Thoracic aorta (tissue), 2 donors: ENCODE measurements at regions not wholly inside any gene's neighbourhood (a gene's known extent, or its start where the extent isn't known, plus 50 kb on each side); places are given as distances from the start of the nearest gene placed in this dataset.

ENCODE experiments used
- ATAC-seq: fragments of 150-250 bp; one replicate; pipeline ENCODE4 v1.8.0; 2017; ENCODE audit warnings: low read depth; ENCODE audit not compliant: insufficient number of reproducible peaks, low FRiP score
- DNase-seq: peaks from one replicate; pipeline ENCODE4 v3.0.0-alpha.2; 2020; ENCODE audit warnings: low spot score
- H3K27ac ChIP-seq, 2 donors: fragments of 200-600 bp; sonication (generic); 1 replicate in 1 of 2; 2 replicates in 1 of 2; pipeline ENCODE4 v1.5.1; 2016; ENCODE audit warnings: mild to moderate bottlenecking in 2 of 2, moderate library complexity in 2 of 2
- H3K27me3 ChIP-seq: fragments of 200-600 bp; sonication (generic); replicated peaks from 2 replicates; pipeline ENCODE4 v1.6.0; 2016; ENCODE audit warnings: mild to moderate bottlenecking; ENCODE audit not compliant: insufficient read depth
- H3K36me3 ChIP-seq: fragments of 200-600 bp; sonication (generic); one replicate; pipeline ENCODE4 v1.5.1; 2016
- H3K4me1 ChIP-seq, 2 donors: fragments of 200-600 bp; sonication (generic); 1 replicate in 1 of 2; 2 replicates in 1 of 2; pipeline versions ENCODE4 v1.5.1 to v1.6.0; 2016; ENCODE audit warnings: low read depth in 2 of 2, mild to moderate bottlenecking in 1 of 2; ENCODE audit not compliant: control insufficient read depth in 1 of 2
- H3K4me3 ChIP-seq: fragments of 200-600 bp; sonication (generic); 2 replicates; pipeline ENCODE4 v1.5.1; 2016; ENCODE audit warnings: mild to moderate bottlenecking
- H3K9me3 ChIP-seq: fragments of 200-600 bp; sonication (generic); 2 replicates; pipeline ENCODE4 v1.5.1; 2016
- CTCF ChIP-seq: fragments of 200-600 bp; sonication (generic); IDR thresholded peaks from one replicate; pipeline ENCODE4 v1.5.1; 2019; ENCODE audit warnings: antibody characterized with exemption

GRCh38 chrX:124209792-124210576 lies 122.5 kb upstream of the TEX13D start:
- no peaks in the 10 kb centered on the region for H3K9me3 ChIP-seq
- no peaks in the 10 kb centered on the region for H3K4me1 ChIP-seq
- ATAC-seq (no peak), DNase-seq (no peak)
- no peaks in the 10 kb centered on the region for H3K27me3 ChIP-seq
- no peak overlapping the region for H3K4me3 ChIP-seq
- H3K27ac ChIP-seq = no peak overlapping the region
- no peaks in the 10 kb centered on the region for H3K36me3 ChIP-seq
- no peak for TF ChIP-seq CTCF

GRCh38 chrX:124211312-124211942 lies 121.0 kb upstream of the TEX13D start:
- TF ChIP-seq CTCF = peak; percentile 24
- Histone ChIP-seq H3K27me3 (no peaks in the 10 kb centered on the region), H3K36me3 (no peaks in the 10 kb centered on the region), H3K4me3 (no peak overlapping the region), H3K9me3 (no peaks in the 10 kb centered on the region), H3K27ac (no peak overlapping the region), H3K4me1 (no peaks in the 10 kb centered on the region)
- DNase-seq (no peak), ATAC-seq (no peak)

- no peaks in the 10 kb centered on the region for H3K27me3 ChIP-seq
- no peak overlapping the region for H3K4me3 ChIP-seq
- DNase-seq (no peak), ATAC-seq (no peak)
- no peak overlapping the region for H3K27ac ChIP-seq
- H3K9me3 ChIP-seq = no peaks in the 10 kb centered on the region
- H3K36me3 ChIP-seq = no peaks in the 10 kb centered on the region
- no peak for TF ChIP-seq CTCF
- H3K4me1 ChIP-seq = no peaks in the 10 kb centered on the region
Observed at GRCh38 chrX:124212622-124213021, 119.8 kb upstream of the TEX13D start.

- Histone ChIP-seq H3K27ac (no peak overlapping the region), H3K27me3 (no peaks in the 10 kb centered on the region), H3K9me3 (no peaks in the 10 kb centered on the region), H3K36me3 (no peaks in the 10 kb centered on the region), H3K4me1 (no peaks in the 10 kb centered on the region), H3K4me3 (no peak overlapping the region)
- ATAC-seq (no peak), DNase-seq (no peak)
- TF ChIP-seq CTCF = no peak
Observed at GRCh38 chrX:124215786-124216185, 116.7 kb upstream of the TEX13D start.

GRCh38 chrX:124216396-124217115 lies 115.9 kb upstream of the TEX13D start:
- no peak for DNase-seq
- TF ChIP-seq CTCF = no peak
- no peaks in the 10 kb centered on the region for H3K4me1 ChIP-seq
- H3K9me3 ChIP-seq = no peaks in the 10 kb centered on the region
- H3K36me3 ChIP-seq = no peaks in the 10 kb centered on the region
- no peak overlapping the region for H3K27ac ChIP-seq
- no peak for ATAC-seq
- H3K27me3 ChIP-seq = no peaks in the 10 kb centered on the region
- no peak overlapping the region for H3K4me3 ChIP-seq
